B cell (primary cell): ENCODE measurements at regions not wholly inside any gene's neighbourhood (a gene's known extent, or its start where the extent isn't known, plus 50 kb on each side); places are given as distances from the start of the nearest gene placed in this dataset.

Experiments used
- EZH2 ChIP-seq: IDR thresholded peaks from 2 replicates; pipeline ENCODE4 v1.6.1; 2012; ENCODE audit warnings: borderline replicate concordance, low read depth, mild to moderate bottlenecking, moderate library complexity, low read length; ENCODE audit not compliant: insufficient read depth, poor library complexity, severe bottlenecking
- TF ChIP-seq, protein P1 (sequence below): fragments of 200-600 bp; IDR thresholded peaks from one replicate; pipeline ENCODE4 v1.8.0; 2022; ENCODE audit warnings: antibody characterized with exemption, mild to moderate bottlenecking

- no peak for TF ChIP-seq EZH2
- TF ChIP-seq, protein P1, sequence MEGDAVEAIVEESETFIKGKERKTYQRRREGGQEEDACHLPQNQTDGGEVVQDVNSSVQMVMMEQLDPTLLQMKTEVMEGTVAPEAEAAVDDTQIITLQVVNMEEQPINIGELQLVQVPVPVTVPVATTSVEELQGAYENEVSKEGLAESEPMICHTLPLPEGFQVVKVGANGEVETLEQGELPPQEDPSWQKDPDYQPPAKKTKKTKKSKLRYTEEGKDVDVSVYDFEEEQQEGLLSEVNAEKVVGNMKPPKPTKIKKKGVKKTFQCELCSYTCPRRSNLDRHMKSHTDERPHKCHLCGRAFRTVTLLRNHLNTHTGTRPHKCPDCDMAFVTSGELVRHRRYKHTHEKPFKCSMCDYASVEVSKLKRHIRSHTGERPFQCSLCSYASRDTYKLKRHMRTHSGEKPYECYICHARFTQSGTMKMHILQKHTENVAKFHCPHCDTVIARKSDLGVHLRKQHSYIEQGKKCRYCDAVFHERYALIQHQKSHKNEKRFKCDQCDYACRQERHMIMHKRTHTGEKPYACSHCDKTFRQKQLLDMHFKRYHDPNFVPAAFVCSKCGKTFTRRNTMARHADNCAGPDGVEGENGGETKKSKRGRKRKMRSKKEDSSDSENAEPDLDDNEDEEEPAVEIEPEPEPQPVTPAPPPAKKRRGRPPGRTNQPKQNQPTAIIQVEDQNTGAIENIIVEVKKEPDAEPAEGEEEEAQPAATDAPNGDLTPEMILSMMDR: no peak
Observed at GRCh38 chr6:4368649-4369048, 233.3 kb upstream of the ECI2 start.
